ENCODE measurements at regions not wholly inside any gene's neighbourhood (a gene's known extent, or its start where the extent isn't known, plus 50 kb on each side); places are given as distances from the start of the nearest gene placed in this dataset.

- TF ChIP-seq SMAD3 (CRISPR knock-in tag; IDR thresholded peaks at IDR 0.05) (no peak), SP2 (CRISPR knock-in tag; IDR thresholded peaks at IDR 0.05) (no peak), PHF20 (CRISPR knock-in tag; IDR thresholded peaks at IDR 0.05) (no peak), ZMYM4 (CRISPR knock-in tag; IDR thresholded peaks at IDR 0.05) (no peak)
Observed at GRCh38 chr20:63118303-63119120, 97.4 kb downstream of the YTHDF1 start.

Data from HepG2 (cell line).